GM18511 (cell line): ENCODE measurements at regions not wholly inside any gene's neighbourhood (a gene's known extent, or its start where the extent isn't known, plus 50 kb on each side); places are given as distances from the start of the nearest gene placed in this dataset.
"Not testable (repeated sequence)": the region's sequence is repeated elsewhere in the genome, so short reads cannot be mapped to it uniquely, and the experiment has no call there.

ENCODE experiments used
- ATAC-seq: cut with Tn5 transposase; IDR thresholded peaks from one replicate; pipeline ENCODE4 v1.9.1; 2021; ENCODE audit warnings: mild to moderate bottlenecking, moderate library complexity; ENCODE audit not compliant: unreplicated experiment

- no peak for ATAC-seq
These were observed 110.2 kb upstream of the CCN2 start for GRCh38 chr6:132061381-132061780.

GRCh38 chr6:132060591-132060990 is 109.4 kb upstream of the CCN2 start:
- no peak for ATAC-seq

GRCh38 chr6:132058975-132059374 is 107.8 kb upstream of the CCN2 start:
- no peak for ATAC-seq

GRCh38 chr6:132054525-132054924 is 103.4 kb upstream of the CCN2 start:
- ATAC-seq = no peak

- no peak for ATAC-seq
These were observed 102.3 kb upstream of the CCN2 start for GRCh38 chr6:132053511-132053910.

GRCh38 chr6:132052096-132052495 is 100.9 kb upstream of the CCN2 start:
- ATAC-seq = no peak

- ATAC-seq = no peak
These were observed 94.7 kb upstream of the CCN2 start for GRCh38 chr6:132045877-132046276.

GRCh38 chr6:132043148-132043547 is 92.0 kb upstream of the CCN2 start:
- no peak for ATAC-seq

- no peak for ATAC-seq
These were observed 90.5 kb upstream of the CCN2 start for GRCh38 chr6:132041706-132042105.

GRCh38 chr6:132028029-132028428 is 76.9 kb upstream of the CCN2 start:
- no peak for ATAC-seq

GRCh38 chr6:132025468-132025867 is 74.3 kb upstream of the CCN2 start:
- no peak for ATAC-seq

GRCh38 chr6:132023490-132023889 is 72.3 kb upstream of the CCN2 start:
- no peak for ATAC-seq

GRCh38 chr6:132021552-132022375 is 70.6 kb upstream of the CCN2 start:
- no peak for ATAC-seq

GRCh38 chr6:132020918-132021317 is 69.7 kb upstream of the CCN2 start:
- not testable (repeated sequence) for ATAC-seq

GRCh38 chr6:132020138-132020581 is 69.0 kb upstream of the CCN2 start:
- ATAC-seq = no peak

- ATAC-seq = no peak
These were observed 68.4 kb upstream of the CCN2 start for GRCh38 chr6:132019586-132019985.

GRCh38 chr6:132017942-132018341 is 66.8 kb upstream of the CCN2 start:
- no peak for ATAC-seq

- ATAC-seq = no peak
These were observed 65.2 kb upstream of the CCN2 start for GRCh38 chr6:132016396-132016795.

- ATAC-seq = no peak
These were observed 60.4 kb upstream of the CCN2 start for GRCh38 chr6:132011582-132011981.

- no peak for ATAC-seq
These were observed 58.0 kb upstream of the CCN2 start for GRCh38 chr6:132009175-132009574.

GRCh38 chr6:132007474-132008190 is 56.5 kb upstream of the CCN2 start:
- ATAC-seq = no peak

- no peak for ATAC-seq
These were observed 54.0 kb upstream of the CCN2 start for GRCh38 chr6:132005178-132005577.
